Suprapubic skin (tissue), 4 donors: ENCODE measurements at regions not wholly inside any gene's neighbourhood (a gene's known extent, or its start where the extent isn't known, plus 50 kb on each side); places are given as distances from the start of the nearest gene placed in this dataset.

Experiments
- CTCF ChIP-seq, 2 donors: fragments of 200-600 bp in 1 of 2; fragments of 450-650 bp in 1 of 2; sonication (generic) in 1 of 2; IDR thresholded peaks; one replicate each; pipeline ENCODE4 v1.5.1; 2016 to 2019; ENCODE audit warnings: antibody characterized with exemption in 2 of 2, mild to moderate bottlenecking in 1 of 2, moderate library complexity in 1 of 2
- EP300 ChIP-seq: sonication (generic); formaldehyde crosslinking; IDR thresholded peaks from one replicate; pipeline ENCODE4 v1.6.1; 2017; ENCODE audit warnings: antibody characterized with exemption
- POLR2A ChIP-seq, 2 donors: fragments of 450-650 bp; IDR thresholded peaks; one replicate each; pipeline ENCODE4 v1.6.1; 2017; ENCODE audit warnings: antibody characterized with exemption in 2 of 2, mild to moderate bottlenecking in 2 of 2, moderate library complexity in 2 of 2
- POLR2AphosphoS5 ChIP-seq, 3 donors: sonication (generic); formaldehyde crosslinking; IDR thresholded peaks; one replicate each; pipeline ENCODE4 v1.6.1; 2017; ENCODE audit warnings: antibody characterized with exemption in 3 of 3

GRCh38 chr2:204223544-204223943 lies 287.0 kb downstream of the ICOS start:
- no peak for TF ChIP-seq POLR2A (IDR thresholded peaks at IDR 0.05)
- TF ChIP-seq CTCF (IDR thresholded peaks at IDR 0.05), result no peak
- TF ChIP-seq EP300, result no peak
- no peak for TF ChIP-seq POLR2AphosphoS5 (IDR thresholded peaks at IDR 0.05)
